Astrocyte of the cerebellum (primary cell): ENCODE measurements at regions not wholly inside any gene's neighbourhood (a gene's known extent, or its start where the extent isn't known, plus 50 kb on each side); places are given as distances from the start of the nearest gene placed in this dataset.

Experiments
- DNase-seq: peaks from one replicate; pipeline ENCODE4 v3.0.0-alpha.2; 2011; ENCODE audit warnings: low read depth
- H3K4me3 ChIP-seq: 2 replicates; pipeline ENCODE4 v1.5.1; 2011; ENCODE audit warnings: mild to moderate bottlenecking, low read depth, low read length, moderate library complexity
- CTCF ChIP-seq: IDR thresholded peaks from 2 replicates; pipeline ENCODE4 v1.5.1; 2012; ENCODE audit warnings: low read length, low read depth, moderate library complexity, mild to moderate bottlenecking; ENCODE audit errors: missing control alignments
- in situ Hi-C: cut with HindIII; loops from 2 replicates; pipeline ENCODE4 v1.10.0; 2017; ENCODE audit warnings: low sequenced_read_pairs

- no peak overlapping the region for H3K4me3 ChIP-seq
- no peak for TF ChIP-seq CTCF
- no peak for DNase-seq
- in situ Hi-C loops, result loop anchor here (5.0 kb wide), 1 partner anchor 80 kb away; no protein-coding TSS in a partner anchor
These were observed 149.2 kb upstream of the ASIC2 start for GRCh38 chr17:33442320-33442719.

- no peak overlapping the region for H3K4me3 ChIP-seq
- no peak for DNase-seq
- in situ Hi-C loops, result loop anchor here (5.0 kb wide), 1 partner anchor 82 kb away; no protein-coding TSS in a partner anchor
- no peak for TF ChIP-seq CTCF
These were observed 151.6 kb upstream of the ASIC2 start for GRCh38 chr17:33444731-33445130.

- in situ Hi-C loops, result no loop called here
These were observed 154.0 kb upstream of the ASIC2 start for GRCh38 chr17:33447090-33447489.

GRCh38 chr17:33451221-33451620, 158.1 kb upstream of the ASIC2 start:
- in situ Hi-C loops, result loop anchor here (5.0 kb wide), 1 partner anchor 91 kb away; no protein-coding TSS in a partner anchor
- no peak for DNase-seq
- no peak overlapping the region for H3K4me3 ChIP-seq
- no peak for TF ChIP-seq CTCF

More at GRCh38 chr17:33447090-33447489, 154.0 kb upstream of the ASIC2 start:
- no peak for TF ChIP-seq CTCF
- DNase-seq, result no peak
- no peak overlapping the region for H3K4me3 ChIP-seq

- in situ Hi-C loops, result no loop called here
- no peak overlapping the region for H3K4me3 ChIP-seq
- TF ChIP-seq CTCF, result no peak
- no peak for DNase-seq
These were observed 164.4 kb upstream of the ASIC2 start for GRCh38 chr17:33457477-33457876.

GRCh38 chr17:33459078-33459940, 166.2 kb upstream of the ASIC2 start:
- no peak for DNase-seq
- in situ Hi-C loops, result no loop called here
- no peak overlapping the region for H3K4me3 ChIP-seq
- TF ChIP-seq CTCF, result no peak
